HG03565 (cell line): ENCODE measurements at regions not wholly inside any gene's neighbourhood (a gene's known extent, or its start where the extent isn't known, plus 50 kb on each side); places are given as distances from the start of the nearest gene placed in this dataset.

ENCODE experiments used
- ATAC-seq: cut with Tn5 transposase; IDR thresholded peaks from one replicate; pipeline ENCODE4 v1.9.1; 2021; ENCODE audit warnings: mild to moderate bottlenecking, moderate library complexity; ENCODE audit not compliant: unreplicated experiment

DNA sequence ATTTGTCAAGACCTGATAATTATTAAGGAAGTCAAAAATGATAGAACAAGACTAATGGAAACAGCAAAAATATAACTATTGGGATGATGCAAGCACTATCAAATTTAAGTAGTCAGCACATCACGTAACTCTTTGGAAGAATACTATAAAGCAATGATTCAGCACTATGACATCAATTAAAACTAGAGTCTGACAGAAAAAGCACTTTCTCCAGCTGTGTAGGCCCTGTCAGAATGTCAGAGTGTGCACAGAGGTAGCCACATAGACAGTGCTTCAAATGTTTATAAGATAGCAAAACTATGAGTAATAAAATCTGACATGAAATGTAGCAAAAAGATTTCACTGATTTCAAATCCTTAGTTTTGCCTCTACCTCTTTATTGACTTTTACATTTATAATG is 1226.6 kb upstream of the ADGRL3 start:
- no peak for ATAC-seq

DNA sequence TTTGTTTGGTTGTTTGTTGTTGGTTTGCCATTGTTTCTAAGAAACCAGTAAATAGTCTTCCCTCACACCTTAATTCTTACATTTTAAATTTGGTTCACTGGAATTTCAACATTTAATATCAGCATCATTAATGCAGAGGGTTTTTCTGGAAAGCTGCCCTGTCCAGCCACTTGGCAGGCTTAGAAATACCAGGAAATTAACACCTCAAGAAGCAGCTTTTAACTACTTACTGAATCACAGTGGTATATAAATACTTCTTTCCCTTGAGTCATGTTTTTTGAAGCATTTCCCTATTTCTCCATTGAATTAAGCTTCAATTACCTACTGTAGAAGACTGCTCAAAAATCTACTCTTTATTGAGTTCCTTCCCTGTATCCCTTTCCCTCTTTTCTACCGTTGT is 1221.1 kb upstream of the ADGRL3 start:
- ATAC-seq, result no peak

DNA sequence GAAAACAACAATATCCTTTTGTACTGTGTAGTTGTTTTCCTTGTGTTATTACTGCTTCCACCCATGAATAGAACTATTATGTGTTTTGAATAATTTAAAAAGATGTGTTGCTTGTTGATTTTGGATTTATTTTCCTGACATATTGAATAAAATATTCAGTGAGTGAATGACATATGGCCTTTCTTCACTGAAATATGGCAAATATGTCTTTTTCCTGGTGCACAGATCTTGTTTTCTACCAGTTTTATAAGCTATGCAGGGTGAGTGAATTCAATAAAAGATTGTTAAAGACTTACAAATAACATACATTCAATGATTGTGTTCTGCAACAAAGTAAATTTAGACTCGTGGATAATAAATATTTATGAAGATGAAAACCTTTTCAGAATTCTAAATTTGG is 1216.3 kb upstream of the ADGRL3 start:
- no peak for ATAC-seq

DNA sequence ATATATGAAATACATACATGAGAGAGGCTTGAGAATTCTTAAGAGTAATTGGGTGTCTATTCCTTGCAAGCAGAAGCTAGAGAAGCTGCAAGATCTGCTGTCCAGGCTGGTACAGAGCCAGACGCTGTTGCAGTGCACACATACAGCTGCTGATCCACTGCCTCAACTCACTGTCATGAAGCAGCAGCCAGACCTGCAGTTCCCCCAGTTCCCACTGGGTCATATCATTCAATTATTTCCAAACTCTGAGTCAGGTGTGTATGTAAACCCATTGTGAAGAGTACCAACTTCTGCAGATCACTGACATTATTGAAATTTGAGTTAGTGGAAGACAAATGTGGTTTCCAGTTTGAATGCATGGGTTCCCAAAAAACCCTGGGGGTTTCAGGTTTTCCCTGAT is 1212.8 kb upstream of the ADGRL3 start:
- ATAC-seq, result no peak

DNA sequence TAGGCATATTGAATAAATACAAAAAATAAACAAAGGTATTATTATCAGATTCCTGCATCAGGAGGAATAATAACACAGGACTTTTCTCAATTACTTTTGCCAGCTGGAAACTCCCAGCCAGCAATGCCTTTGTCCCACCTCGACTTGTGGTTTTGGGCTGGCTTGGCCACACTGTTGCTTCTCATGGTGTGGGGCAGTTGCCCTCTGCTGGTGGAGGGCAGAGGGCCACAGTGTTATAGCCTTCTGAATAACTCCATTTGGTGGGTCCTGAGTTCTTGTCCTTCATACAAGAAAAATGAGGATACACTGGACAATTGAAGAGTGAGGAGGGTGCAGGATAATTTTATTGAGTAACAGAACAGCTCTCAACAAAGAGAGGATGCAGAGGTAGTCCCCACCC is 1206.0 kb upstream of the ADGRL3 start:
- ATAC-seq, result no peak

DNA sequence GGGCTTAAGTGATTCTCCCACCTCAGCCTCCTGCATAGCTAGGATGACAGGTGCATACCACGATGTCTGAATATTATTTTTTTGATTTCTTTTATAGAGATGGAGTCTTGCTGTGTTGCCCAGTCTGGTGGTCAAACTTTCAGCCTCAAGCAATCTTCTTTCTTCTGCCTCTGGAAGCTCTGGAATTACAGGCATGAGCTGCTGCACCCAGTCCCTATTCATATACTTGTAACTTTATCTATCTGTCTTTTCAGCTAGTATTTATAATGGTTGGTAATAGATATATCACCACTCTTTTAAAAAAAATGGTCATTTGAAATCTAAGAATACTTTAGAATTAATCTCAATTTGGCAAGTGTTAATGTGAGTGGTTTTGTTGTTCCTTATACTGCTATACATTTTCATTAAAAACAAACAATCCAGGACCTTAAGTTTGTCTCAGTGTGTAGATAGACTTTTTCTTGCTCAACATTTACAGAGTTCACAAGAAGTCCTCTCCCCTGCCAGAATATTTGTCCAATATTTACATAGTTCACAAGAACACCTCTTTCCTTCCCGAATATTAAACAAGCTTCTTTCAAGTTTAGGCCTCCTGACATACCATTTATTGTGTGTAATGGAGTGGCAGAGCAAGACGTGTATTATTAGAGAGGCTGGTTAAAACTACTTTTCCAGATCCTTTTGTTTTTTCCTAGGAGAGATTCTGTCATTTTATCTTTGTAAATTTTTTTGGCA is 1197.4 kb upstream of the ADGRL3 start:
- no peak for ATAC-seq

DNA sequence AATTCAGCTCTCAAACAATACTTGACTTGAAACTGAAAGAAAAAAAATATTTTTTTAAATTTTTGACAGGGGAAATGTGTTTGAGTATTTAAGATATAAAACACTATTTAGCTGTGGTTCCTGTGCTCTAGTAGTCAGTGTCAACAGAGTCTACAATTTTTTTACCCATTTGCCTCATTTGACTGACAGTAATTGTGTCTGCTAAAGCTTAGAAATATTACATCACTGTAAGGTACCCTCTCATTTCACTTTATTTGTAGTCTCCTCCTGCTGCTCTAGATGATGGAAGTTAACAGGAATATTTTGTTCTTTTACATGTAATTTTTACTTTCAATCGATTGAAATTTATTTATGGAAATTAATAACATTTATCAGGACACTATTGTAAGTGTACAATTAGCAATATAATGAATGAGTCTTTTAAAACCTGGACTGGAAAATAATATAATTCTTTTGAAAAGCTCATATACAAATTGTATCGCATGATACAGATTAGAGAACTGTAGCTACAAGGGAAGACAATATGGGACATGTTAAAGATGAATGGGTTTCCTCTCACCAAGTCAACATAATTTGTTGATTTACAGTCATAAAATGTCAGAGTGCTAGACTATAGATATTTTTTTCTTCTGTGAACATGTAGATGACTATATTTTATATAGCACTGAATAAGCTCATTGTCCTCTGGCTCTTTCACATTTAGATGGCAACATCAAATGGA is 1186.5 kb upstream of the ADGRL3 start:
- no peak for ATAC-seq

GRCh38 chr4:60016971-60017370 is 1183.2 kb upstream of the ADGRL3 start:
- no peak for ATAC-seq

GRCh38 chr4:60019180-60019579 is 1180.9 kb upstream of the ADGRL3 start:
- ATAC-seq, result no peak

DNA sequence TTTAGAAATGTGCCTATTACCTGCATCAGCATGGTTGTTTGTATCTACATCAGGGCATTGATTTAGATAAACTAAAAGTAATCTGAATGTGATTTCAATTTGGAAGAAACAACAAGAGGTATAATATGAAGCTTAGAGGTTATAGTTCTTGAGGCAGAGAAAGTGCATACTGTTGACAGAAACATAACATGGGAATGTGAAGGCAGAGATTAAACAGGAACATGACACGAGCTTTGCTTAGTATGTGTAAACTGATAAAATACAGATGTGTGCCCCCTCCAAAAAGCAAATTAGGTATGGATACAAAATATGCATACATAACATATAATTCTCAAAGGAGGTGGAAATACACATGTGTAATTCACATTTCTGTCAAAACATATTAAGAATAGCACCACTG is 1180.2 kb upstream of the ADGRL3 start:
- no peak for ATAC-seq

DNA sequence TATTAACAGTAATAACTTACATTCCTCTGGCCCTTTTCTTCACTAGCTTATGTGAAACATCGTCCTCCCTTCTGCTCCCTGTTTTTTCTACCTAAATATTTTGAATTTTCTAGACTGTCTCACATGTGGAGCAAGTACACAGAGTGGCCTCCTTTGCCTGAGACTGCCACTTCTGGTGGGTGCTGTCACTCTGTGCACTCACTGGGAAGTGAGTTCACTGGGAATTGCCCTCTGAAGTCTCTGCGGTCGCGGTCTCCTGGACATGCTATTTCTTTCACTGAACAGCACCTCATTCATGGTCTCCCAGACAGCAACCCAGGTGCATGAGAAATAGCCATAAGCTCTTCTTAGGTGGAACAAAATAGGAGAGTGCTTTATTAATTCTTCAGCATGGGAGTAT is 1179.7 kb upstream of the ADGRL3 start:
- ATAC-seq, result no peak

- ATAC-seq, result no peak
These were observed 1166.3 kb upstream of the ADGRL3 start for GRCh38 chr4:60033826-60034225.

GRCh38 chr4:60034361-60034760 is 1165.8 kb upstream of the ADGRL3 start:
- no peak for ATAC-seq

DNA sequence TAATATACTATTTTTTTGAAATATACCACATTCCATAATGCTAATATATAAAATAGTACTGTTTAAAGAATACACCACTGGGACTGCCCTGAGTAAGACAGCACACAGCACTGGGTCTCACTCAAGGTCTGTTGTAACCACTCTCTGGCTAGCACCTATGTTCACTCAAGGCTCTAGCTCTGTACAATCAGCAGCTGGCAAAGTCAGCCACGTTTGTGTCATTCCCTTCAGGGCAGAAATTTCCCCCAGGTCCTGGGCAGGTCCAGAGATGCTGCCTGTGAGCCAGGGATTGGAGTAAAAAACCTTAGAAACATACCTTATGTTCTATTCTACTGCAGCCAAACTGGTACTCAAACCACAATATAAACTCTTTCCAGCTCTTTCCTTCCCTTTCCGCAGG is 1160.2 kb upstream of the ADGRL3 start:
- no peak for ATAC-seq

- ATAC-seq, result no peak
These were observed 1157.9 kb upstream of the ADGRL3 start for GRCh38 chr4:60042231-60042652.

GRCh38 chr4:60042941-60043340 is 1157.2 kb upstream of the ADGRL3 start:
- no peak for ATAC-seq

DNA sequence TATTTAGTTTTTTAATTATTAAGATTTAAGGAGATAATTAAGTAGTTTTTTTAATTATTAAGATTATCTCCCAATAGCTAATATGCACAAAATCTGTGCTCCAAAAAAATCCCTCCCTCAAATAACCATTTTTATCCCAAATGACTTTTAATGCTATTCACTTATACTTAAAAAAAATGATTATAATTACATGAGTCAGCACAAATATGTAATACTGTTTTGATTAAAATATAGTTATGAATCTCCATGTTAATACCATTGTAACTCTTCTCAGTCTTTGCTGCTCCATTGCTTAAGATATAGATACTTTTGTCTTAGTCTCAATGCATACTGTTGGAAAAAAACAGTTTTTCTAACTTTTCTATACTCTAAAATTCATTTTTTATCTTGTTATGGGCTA is 1121.1 kb upstream of the ADGRL3 start:
- no peak for ATAC-seq

GRCh38 chr4:60081839-60082238 is 1118.3 kb upstream of the ADGRL3 start:
- ATAC-seq, result no peak

DNA sequence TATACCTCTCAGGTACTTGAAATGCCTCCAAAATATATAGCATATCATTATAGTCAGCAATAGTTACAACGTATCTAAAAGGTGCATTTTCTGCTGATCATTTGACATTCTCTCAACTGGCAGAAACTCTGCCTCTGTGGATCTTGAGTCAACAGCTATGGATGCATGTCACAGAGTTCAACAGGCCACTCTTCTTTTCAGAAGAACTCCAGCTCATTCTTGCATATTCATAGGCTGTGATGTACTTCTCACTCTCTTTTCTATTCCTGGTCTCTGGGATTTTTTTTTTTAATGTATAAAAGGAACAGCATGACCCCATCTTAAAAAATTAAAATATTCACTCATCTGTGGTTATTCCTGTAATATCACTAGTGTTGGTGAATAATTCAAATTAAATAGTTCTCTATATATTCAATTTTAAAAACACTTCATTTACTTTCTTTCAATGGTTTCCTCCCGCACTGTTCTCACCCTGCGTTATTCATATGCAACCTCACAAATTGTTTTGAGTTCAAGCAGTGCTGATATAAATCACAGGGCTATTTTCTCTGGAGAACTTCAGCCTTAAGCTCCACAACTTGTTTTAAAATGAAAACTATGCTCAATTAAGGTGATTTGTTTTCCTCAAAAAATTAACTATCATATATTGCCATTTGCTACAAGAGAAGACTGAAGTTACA is 1111.2 kb upstream of the ADGRL3 start:
- no peak for ATAC-seq

DNA sequence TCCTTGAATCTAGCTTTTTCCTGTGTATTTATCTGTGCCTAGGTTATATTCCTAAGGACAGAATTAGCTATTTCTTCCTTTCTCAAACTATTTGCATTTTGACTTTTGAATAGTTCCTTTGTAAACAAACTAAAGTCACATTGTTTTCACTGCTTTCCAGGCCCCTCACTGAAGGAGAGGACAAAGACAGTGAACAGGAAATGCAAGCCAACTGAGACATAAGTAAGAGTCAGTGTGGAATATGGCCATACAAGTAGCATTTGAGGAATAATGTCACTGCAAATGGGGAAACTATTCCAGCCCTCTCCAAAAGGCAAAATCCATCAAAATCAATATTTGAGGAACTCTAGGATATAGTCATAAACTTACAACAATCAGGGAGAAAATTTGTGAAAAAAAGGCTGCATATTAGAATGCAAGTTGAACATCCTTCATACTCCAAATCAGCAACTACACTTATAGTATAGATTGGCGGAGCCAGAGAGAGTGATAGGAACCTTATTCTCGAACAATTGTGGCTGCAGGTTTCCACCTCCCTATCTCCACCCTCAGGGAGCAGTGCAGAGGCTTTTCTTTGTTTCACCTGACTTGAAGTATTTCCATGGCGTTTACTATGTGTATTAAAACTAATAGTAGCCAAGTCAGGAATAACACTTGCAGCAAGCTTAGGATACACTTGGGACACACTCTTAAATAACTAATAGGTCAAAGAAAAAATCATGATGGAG is 1110.4 kb upstream of the ADGRL3 start:
- ATAC-seq, result no peak

DNA sequence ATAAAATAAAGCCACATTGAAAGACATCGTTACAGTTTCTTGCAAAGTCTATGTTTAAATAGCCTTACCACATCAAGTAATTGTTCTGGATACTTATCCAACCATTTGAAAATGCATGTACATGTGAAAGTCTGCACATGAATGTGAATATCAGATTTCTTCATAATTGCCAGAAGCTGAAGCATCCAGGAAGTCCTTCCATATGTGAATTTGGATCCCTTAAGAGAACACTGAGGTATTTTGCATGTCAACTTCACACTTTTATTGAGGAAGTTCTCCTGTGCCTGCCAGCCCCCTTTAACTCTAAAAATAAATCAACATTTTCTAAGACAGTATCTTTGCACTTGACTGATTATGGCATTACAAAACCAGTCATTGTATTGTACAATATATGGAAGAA is 1103.5 kb upstream of the ADGRL3 start:
- no peak for ATAC-seq
